GM21825 (cell line): ENCODE measurements at regions not wholly inside any gene's neighbourhood (a gene's known extent, or its start where the extent isn't known, plus 50 kb on each side); places are given as distances from the start of the nearest gene placed in this dataset.

ENCODE experiments used
- ATAC-seq: cut with Tn5 transposase; IDR thresholded peaks from one replicate; pipeline ENCODE4 v1.9.1; 2021; ENCODE audit warnings: mild to moderate bottlenecking, moderate library complexity; ENCODE audit not compliant: unreplicated experiment

DNA sequence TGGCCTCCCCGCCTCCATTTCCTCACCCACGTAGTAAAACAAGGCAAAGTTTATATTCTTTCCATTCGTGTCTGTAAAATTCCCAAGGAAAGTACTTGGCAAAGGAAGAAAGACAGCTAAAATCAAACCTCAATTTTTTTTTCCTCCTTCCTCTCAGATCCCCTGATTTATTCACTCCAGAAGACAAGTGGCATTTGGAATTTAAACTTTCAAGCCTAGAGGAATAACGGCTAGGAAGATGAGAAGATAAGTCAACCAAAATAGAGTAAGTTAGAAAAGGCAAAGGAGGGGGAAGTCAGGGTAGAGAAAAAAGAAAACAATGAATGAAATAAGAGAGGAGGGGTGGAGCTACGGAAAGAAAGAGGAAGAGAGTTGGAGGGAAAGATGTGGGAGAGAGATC is 198.9 kb upstream of the PIK3C3 start:
- no peak for ATAC-seq

DNA sequence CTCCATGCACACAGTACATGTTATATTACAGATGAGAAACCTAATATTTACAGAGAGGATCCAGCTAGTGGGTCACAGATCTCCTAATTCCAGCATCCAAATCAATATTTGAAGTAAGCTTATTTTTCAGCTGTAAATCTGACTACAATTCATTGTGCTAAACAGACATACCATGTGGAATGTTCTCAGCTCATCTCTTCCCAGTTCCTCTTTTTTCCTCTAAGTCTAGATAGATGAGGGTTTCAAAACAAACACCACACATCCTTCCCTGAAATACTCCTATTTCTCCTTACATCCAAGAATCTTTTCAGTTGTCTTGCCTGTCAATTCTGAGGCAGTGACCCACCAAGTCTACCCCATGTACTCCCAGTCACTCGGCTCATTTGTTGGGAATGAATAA is 200.7 kb upstream of the PIK3C3 start:
- ATAC-seq, result no peak

DNA sequence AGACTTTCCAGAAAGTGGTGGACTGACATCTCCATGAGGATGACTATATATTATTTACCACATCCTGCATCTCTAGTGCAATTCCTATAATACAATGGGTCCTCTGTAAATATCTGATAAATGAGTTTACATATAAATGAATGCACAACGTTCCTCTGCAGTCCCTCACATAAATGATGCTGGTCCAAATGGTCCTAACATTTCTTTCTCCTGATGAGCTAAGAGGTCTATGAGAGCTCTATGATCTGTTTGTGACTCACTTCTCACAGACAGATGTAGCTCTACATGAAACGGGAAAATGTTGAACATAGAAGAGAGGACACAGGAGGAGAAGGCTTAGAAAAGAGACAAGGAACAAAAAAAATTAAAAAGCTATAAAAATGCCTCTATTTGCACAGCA is 201.2 kb upstream of the PIK3C3 start:
- no peak for ATAC-seq

DNA sequence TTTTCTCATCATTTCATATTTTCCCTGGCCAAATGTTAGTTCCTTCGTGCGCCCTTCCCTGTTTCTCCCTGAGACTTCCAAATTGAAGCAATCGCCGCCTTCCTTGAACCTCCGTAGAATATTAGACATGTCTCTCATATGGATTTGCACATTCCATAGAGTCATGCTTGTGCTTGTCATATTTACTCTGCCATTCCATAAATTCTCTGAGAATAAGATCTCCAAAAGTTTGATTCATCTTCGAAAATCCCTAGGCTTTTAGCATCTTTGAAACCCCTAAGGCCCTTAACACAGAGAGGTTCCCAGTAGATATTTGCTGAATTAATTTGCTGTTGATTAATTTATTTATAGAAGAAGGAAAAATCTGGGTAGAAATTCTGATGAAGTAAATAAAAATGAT is 202.2 kb upstream of the PIK3C3 start:
- no peak for ATAC-seq

GRCh38 chr18:41751652-41752051 is 203.4 kb upstream of the PIK3C3 start:
- no peak for ATAC-seq

DNA sequence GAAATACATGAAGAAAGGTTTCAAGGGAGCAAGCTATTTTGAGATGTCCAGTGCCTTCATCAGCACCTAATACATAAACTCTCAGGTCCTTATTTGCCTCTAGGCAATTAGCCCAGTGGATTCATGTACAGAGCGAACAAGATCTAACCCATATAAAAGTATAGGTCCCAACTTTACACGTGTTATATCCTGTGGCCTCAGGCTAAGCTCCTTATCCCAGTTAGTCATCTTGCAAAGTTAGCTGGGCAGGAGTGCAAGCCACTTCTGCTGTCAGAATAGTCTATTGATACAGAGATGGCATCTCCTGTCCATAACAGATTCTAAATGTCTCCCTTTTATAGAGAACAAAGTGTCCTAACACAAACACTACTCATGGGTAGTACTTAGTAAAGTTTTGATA is 203.9 kb upstream of the PIK3C3 start:
- ATAC-seq, result no peak

DNA sequence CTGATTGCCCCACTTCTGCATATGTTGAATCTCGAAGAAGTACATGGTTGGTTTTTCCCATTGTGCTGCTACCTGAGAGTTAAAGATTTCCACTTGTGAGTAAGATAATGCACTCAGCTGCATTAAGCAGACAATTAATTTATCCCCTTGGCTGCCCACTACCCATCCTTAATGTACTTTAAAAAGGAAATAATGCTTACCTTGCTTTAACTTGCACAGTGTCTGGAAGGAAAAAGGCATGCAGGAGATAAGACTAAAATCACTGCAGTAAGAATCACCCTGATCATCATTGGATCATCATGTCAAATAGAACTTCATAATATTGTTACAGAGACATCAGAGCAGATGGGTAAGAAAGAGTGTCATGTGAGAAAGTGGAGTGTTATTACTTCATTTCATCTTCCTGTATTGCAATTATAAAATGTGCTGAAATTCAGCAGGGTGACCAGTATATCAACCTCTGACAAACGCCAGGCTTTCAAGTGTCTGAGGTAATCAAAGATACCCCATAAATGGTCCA is 207.3 kb upstream of the PIK3C3 start:
- ATAC-seq, result no peak

DNA sequence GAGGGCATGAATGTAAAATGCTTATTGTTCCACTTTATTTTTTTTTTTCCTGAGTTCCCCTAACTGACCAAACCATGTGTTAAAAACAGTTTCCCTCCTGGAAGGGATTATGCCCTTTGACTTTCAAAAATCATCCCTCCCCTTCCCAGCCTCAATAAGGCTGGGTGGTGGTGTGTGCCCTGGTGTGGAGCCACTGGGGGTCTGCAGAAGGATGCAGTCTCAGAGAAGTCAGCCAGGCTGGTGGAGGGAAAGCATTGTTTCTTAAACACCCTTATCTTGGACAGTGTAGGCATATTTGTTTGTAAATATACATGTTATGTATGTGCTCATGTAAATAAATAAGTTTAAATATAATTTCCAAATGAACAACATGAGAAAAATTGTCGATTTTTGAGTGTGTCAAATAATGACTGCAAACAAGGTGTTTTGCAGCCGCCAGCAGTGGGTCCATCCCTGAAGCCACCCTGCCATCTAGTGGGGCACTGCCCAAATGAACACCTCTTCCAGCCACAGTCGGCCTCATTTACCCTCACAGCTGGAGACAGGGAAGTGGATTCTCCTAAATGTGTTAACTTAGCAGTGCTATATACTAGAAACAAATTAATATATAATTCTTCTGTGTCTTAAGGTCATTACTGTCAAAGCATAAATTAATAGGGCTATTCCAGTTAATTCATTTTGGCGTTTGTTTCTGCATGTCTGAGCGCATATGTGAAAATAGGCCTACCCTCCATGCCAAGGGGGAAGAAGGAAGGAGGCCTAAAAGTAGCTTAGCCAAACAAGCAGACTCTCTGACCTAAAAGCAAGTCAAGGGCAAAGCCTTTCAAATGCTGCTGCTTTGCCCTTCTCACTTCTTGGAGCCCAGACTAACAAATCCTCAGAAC is 209.6 kb upstream of the PIK3C3 start:
- ATAC-seq, result peak; percentile 55

- ATAC-seq, result no peak
Observed at GRCh38 chr18:41744421-41745030, 210.5 kb upstream of the PIK3C3 start.

GRCh38 chr18:41737218-41737617 is 217.8 kb upstream of the PIK3C3 start:
- no peak for ATAC-seq

GRCh38 chr18:41734917-41735316 is 220.1 kb upstream of the PIK3C3 start:
- ATAC-seq, result no peak

- ATAC-seq, result no peak
Observed at GRCh38 chr18:41732356-41732755, 222.7 kb upstream of the PIK3C3 start.

DNA sequence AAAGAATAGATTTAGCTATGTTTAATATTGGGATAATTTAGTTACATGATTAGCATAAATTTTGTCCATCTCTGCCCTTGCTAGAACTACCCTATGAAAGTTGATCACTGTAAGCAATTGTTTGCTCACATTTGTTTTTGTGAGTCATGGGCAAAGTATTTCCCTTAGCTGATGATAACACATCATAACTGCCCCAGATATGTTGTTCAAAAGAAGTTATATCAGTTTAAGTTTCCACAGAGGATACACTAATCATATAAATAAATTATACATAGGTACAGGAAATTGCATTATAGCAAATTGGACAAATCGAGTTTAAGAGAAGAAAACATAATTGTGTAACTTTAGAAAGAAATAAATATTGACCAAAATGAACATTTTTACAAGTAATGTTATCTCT is 223.2 kb upstream of the PIK3C3 start:
- ATAC-seq, result no peak

- ATAC-seq, result no peak
Observed at GRCh38 chr18:41724195-41724594, 230.8 kb upstream of the PIK3C3 start.

DNA sequence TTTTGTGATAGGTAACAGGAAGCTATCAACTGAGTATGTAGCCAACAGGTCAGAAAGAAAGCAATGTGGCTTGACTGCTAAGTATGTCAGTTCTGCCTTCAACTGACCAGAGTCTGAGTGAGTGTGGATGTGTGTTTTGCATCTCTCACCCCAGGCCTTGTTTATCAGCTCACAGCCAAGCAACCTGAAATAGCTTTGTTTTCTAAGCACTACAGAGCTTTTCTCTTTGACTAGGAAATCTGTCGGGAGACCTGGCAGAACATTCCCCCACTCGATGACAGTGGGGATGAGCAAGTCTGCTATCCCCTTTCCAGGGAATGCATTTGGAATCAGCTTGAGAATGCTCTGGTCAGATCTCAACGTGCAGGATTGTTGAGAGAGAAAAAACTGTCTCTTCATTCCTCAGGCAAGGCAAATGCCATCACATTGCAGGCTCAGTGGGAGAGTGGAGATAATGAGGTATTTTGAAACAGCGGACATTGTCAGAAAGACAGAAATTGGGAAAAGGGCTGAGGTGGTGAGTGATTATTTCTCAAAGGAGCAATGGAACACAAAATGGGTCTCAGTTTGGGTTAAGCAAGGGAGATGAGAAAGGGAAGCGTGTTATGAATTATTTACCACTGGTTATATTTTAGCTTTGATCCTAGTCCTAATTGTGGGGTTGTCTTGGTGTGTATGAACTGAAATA is 233.8 kb upstream of the PIK3C3 start:
- ATAC-seq, result no peak

GRCh38 chr18:41720226-41720625 is 234.8 kb upstream of the PIK3C3 start:
- no peak for ATAC-seq

- no peak for ATAC-seq
Observed at GRCh38 chr18:41719808-41720207, 235.2 kb upstream of the PIK3C3 start.

DNA sequence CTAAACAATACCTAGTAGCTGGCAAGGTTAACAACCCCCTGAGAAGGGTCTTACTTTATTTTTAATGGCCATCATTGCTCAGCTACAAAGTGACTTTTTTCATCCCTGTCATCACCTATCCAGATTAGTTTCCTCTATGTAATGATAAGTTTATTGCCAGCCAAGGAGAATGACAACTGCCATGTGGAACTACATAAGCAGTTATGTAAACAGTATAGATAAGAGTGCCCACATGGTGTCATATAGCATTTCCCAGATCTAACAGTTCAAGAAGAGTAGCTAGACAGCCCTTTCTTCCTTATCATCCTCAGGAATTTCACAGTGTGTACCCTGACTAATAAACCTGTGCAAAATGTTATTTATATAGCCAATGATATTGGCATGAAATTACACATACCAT is 240.2 kb upstream of the PIK3C3 start:
- no peak for ATAC-seq

DNA sequence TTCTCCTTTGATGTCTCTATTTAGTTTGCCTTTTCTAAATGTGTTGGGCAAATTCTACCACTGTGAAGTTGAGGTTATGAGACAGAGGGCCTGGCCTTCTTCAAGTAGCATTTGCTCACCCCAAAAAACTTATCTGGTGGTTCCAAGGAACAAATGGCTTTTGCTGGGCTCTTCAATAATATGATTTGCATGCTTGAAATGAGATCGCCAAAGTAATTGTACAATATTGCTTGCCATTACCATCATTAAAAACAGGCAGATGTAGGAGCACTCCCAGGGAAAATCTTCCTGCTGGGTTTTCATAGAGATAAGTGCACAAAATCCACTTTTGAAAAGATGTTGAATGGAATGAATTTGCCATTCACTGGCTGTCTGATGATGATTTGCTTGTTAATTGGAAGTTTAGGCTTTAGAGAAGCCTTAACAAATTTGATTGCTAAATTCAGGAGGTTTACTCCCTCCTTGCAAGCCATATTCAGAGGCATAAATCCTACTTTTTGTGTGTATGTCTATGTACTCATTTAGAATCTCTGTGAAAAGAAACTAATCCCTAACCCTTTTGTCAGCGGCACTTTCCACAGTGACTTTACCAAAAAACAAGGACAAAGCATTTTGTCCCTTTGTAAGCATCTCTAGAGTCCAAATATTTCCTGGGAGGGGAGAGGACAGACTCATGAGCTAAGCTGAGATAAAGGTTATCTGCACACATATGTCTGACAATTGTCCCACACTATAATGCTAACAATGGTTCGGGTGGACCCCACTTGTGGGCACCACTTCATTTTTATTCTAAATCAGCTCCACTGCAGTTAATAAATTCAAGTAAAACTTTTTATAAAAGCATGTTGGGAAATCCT is 240.8 kb upstream of the PIK3C3 start:
- no peak for ATAC-seq

GRCh38 chr18:41706301-41706700 is 248.7 kb upstream of the PIK3C3 start:
- ATAC-seq, result no peak
